K562 (cell line): ENCODE measurements at regions not wholly inside any gene's neighbourhood (a gene's known extent, or its start where the extent isn't known, plus 50 kb on each side); places are given as distances from the start of the nearest gene placed in this dataset.

ENCODE experiments used
- CBX3 ChIP-seq, 2 experiments: IDR thresholded peaks; 1 replicate in 1 of 2; 2 replicates in 1 of 2; pipeline ENCODE4 v1.6.1; 2012; ENCODE audit warnings: inconsistent platforms in 2 of 2, low read length in 2 of 2, borderline replicate concordance in 1 of 2, control low read depth in 1 of 2
- EP300 ChIP-seq: IDR thresholded peaks from 2 replicates; pipeline ENCODE4 v1.6.1; 2012; ENCODE audit warnings: low read length, improper control_type of control experiment

- TF ChIP-seq EP300 (no peak), CBX3 (IDR thresholded peaks at IDR 0.05; ENCODE audit: borderline replicate concordance in 1 of 2, low read length in 2 of 2) (no peak)
Observed at GRCh38 chr2:180352620-180353019, 345.5 kb upstream of the CWC22 start.
